ENCODE measurements at regions not wholly inside any gene's neighbourhood (a gene's known extent, or its start where the extent isn't known, plus 50 kb on each side); places are given as distances from the start of the nearest gene placed in this dataset.

GRCh38 chrX:63884821-63885790 is 100.1 kb upstream of the ARHGEF9 start:
- Histone ChIP-seq H3K4me3 (ENCODE audit: low read depth, low read length) (no peak overlapping the region), H3K36me3 (ENCODE audit: control insufficient read depth, insufficient read depth, low read length) (no peaks in the 10 kb centered on the region), H3K27me3 (ENCODE audit: control insufficient read depth, insufficient read depth, low read length) (no peaks in the 10 kb centered on the region)
- TF ChIP-seq CTCF (IDR thresholded peaks at IDR 0.05; ENCODE audit: insufficient read depth, low read length, poor library complexity, severe bottlenecking) = no peak
- no peak for DNase-seq (ENCODE audit: low read depth)

GRCh38 chrX:63869506-63869905 is 84.5 kb upstream of the ARHGEF9 start:
- H3K36me3 ChIP-seq (ENCODE audit: control insufficient read depth, insufficient read depth, low read length) = no peaks in the 10 kb centered on the region
- H3K27me3 ChIP-seq (ENCODE audit: control insufficient read depth, insufficient read depth, low read length) = no peaks in the 10 kb centered on the region
- no peak for DNase-seq (ENCODE audit: low read depth)
- TF ChIP-seq CTCF (IDR thresholded peaks at IDR 0.05; ENCODE audit: insufficient read depth, low read length, poor library complexity, severe bottlenecking) = no peak
- no peak overlapping the region for H3K4me3 ChIP-seq (ENCODE audit: low read depth, low read length)

GRCh38 chrX:63855896-63856295 is 70.9 kb upstream of the ARHGEF9 start:
- H3K4me3 ChIP-seq (ENCODE audit: low read depth, low read length) = no peak overlapping the region
- TF ChIP-seq CTCF (IDR thresholded peaks at IDR 0.05; ENCODE audit: insufficient read depth, low read length, poor library complexity, severe bottlenecking) = no peak
- no peak for DNase-seq (ENCODE audit: low read depth)
- H3K27me3 ChIP-seq (ENCODE audit: control insufficient read depth, insufficient read depth, low read length) = no peaks in the 10 kb centered on the region
- H3K36me3 ChIP-seq (ENCODE audit: control insufficient read depth, insufficient read depth, low read length) = no peaks in the 10 kb centered on the region

GRCh38 chrX:63835361-63835760 is 50.3 kb upstream of the ARHGEF9 start:
- DNase-seq (ENCODE audit: low read depth) = no peak
- no peaks in the 10 kb centered on the region for H3K36me3 ChIP-seq (ENCODE audit: control insufficient read depth, insufficient read depth, low read length)
- no peak overlapping the region for H3K4me3 ChIP-seq (ENCODE audit: low read depth, low read length)
- TF ChIP-seq CTCF (IDR thresholded peaks at IDR 0.05; ENCODE audit: insufficient read depth, low read length, poor library complexity, severe bottlenecking) = no peak
- no peaks in the 10 kb centered on the region for H3K27me3 ChIP-seq (ENCODE audit: control insufficient read depth, insufficient read depth, low read length)
